HCT116 (cell line): ENCODE measurements at regions not wholly inside any gene's neighbourhood (a gene's known extent, or its start where the extent isn't known, plus 50 kb on each side); places are given as distances from the start of the nearest gene placed in this dataset.

Experiments used
- ATAC-seq: fragments of 200-7000 bp; cut with Tn5 transposase; 2 replicates; pipeline ENCODE4 v1.9.1; 2020; ENCODE audit warnings: mild to moderate bottlenecking, moderate library complexity
- BruUV-seq: library from RNA; stranded (reverse); fragments of 400-500 nt; replicated peaks from 2 replicates; lab custom pipeline; 2021; lab: Mats Ljungman, UMichigan
- CTCF ChIA-PET: fragments of 300-600 bp; sonication (Branson Sonifier 250); formaldehyde crosslinking; loops from one replicate; lab custom pipeline; 2021; ENCODE audit warnings: antibody characterized with exemption; lab: Charles Lee
- POLR2A ChIA-PET: fragments of 300-600, 350-600 bp; sonication (Branson Sonifier 250); formaldehyde crosslinking; loops from one replicate; lab custom pipeline; 2021; ENCODE audit warnings: antibody characterized with exemption; lab: Charles Lee
- RAD21 ChIA-PET, 2 experiments: fragments of 300-600 bp; sonication (Branson Sonifier 250); formaldehyde crosslinking; loops; one replicate each; lab custom pipeline; 2023; ENCODE audit warnings: low total read pairs in 2 of 2; ENCODE audit not compliant: uncharacterized antibody in 2 of 2, unreplicated experiment in 2 of 2, low non-redundant PET in 1 of 2; lab: Charles Lee
- DNase-seq: peaks from one replicate; pipeline ENCODE4 v3.0.0-alpha.2; 2010; ENCODE audit warnings: low read depth, low spot score
- H2AFZ ChIP-seq: fragments of 200-600 bp; shearing (Covaris generic), sonication (generic); 2 replicates; pipeline ENCODE4 v1.6.1; 2017; ENCODE audit warnings: low read depth, mixed run types, mixed read lengths, antibody characterized with exemption, low read length; ENCODE audit not compliant: poor library complexity, severe bottlenecking
- H3K27ac ChIP-seq: 2 replicates; pipeline ENCODE4 v1.5.1; 2012; ENCODE audit warnings: low read depth, low read length
- H3K27me3 ChIP-seq: fragments of 200-600 bp; sonication (generic); 2 replicates; pipeline ENCODE4 v1.6.1; 2016; ENCODE audit warnings: mixed run types, low read length, mixed read lengths; ENCODE audit not compliant: insufficient read depth
- H3K36me3 ChIP-seq, 2 experiments: fragments of 200-500 bp in 1 of 2; fragments of 200-600 bp in 1 of 2; sonication (Bioruptor generic) in 1 of 2; sonication (generic) in 1 of 2; 2 replicates each; pipeline versions ENCODE4 v1.5.1 to v1.6.1; 2014 to 2016; ENCODE audit warnings: low read length in 2 of 2, inconsistent platforms in 1 of 2, mixed read lengths in 1 of 2, mixed run types in 1 of 2; ENCODE audit not compliant: insufficient read depth in 2 of 2, control insufficient read depth in 1 of 2
- H3K4me1 ChIP-seq, 2 experiments: fragments of 200-600 bp in 1 of 2; sonication (generic) in 1 of 2; 2 replicates each; pipeline versions ENCODE4 v1.5.1 to v1.6.1; 2012 to 2017; ENCODE audit warnings: low read length in 2 of 2, inconsistent platforms in 1 of 2, mild to moderate bottlenecking in 1 of 2, mixed read lengths in 1 of 2, mixed run types in 1 of 2, moderate library complexity in 1 of 2; ENCODE audit not compliant: insufficient read depth in 2 of 2, control insufficient read depth in 1 of 2
- H3K4me2 ChIP-seq: fragments of 200-600 bp; sonication (generic); 2 replicates; pipeline ENCODE4 v1.6.1; 2017; ENCODE audit warnings: mixed run types, low read length, mixed read lengths
- H3K4me3 ChIP-seq, 2 experiments: fragments of 200-600 bp in 1 of 2; sonication (generic) in 1 of 2; replicated peaks in 1 of 2; 2 replicates each; pipeline ENCODE4 v1.5.1; 2011 to 2016; ENCODE audit warnings: low read length in 2 of 2, control low read depth in 1 of 2, low read depth in 1 of 2, mild to moderate bottlenecking in 1 of 2, mixed read lengths in 1 of 2, mixed run types in 1 of 2
- H3K79me2 ChIP-seq: fragments of 200-600 bp; sonication (generic); 2 replicates; pipeline ENCODE4 v1.6.1; 2017; ENCODE audit warnings: mild to moderate bottlenecking, mixed run types, low read length, moderate library complexity, mixed read lengths; ENCODE audit not compliant: insufficient read depth
- H3K9ac ChIP-seq: fragments of 200-600 bp; sonication (generic); 2 replicates; pipeline ENCODE4 v1.6.1; 2016; ENCODE audit warnings: low read length, mixed read lengths
- H3K9me2 ChIP-seq: fragments of 200-600 bp; sonication (generic), shearing (Covaris generic); 2 replicates; pipeline ENCODE4 v1.6.1; 2017; ENCODE audit warnings: mixed run types, mild to moderate bottlenecking, moderate library complexity; ENCODE audit not compliant: insufficient read depth
- H3K9me3 ChIP-seq, 2 experiments: fragments of 200-500 bp in 1 of 2; fragments of 200-600 bp in 1 of 2; sonication (Bioruptor generic) in 1 of 2; sonication (generic) in 1 of 2; 2 replicates each; pipeline ENCODE4 v1.6.1; 2014 to 2017; ENCODE audit warnings: low read length in 2 of 2, mixed read lengths in 2 of 2, inconsistent platforms in 1 of 2, low read depth in 1 of 2, mild to moderate bottlenecking in 1 of 2, mixed run types in 1 of 2, moderate library complexity in 1 of 2; ENCODE audit not compliant: control insufficient read depth in 1 of 2, insufficient read depth in 1 of 2
- H4K20me1 ChIP-seq: fragments of 200-600 bp; sonication (generic), shearing (Covaris generic); 2 replicates; pipeline ENCODE4 v1.6.1; 2017; ENCODE audit warnings: mixed run types, mild to moderate bottlenecking, moderate library complexity; ENCODE audit not compliant: insufficient read depth
- ATF3 ChIP-seq: IDR thresholded peaks from 2 replicates; pipeline ENCODE4 v1.6.1; 2012
- CTCF ChIP-seq, 3 experiments: fragments of 200-600 bp in 1 of 3; sonication (generic) in 1 of 3; IDR thresholded peaks in 2 of 3; conservative IDR thresholded peaks in 1 of 3; 2 replicates each; pipeline ENCODE4 v1.5.1; 2012 to 2017; ENCODE audit warnings: low read depth in 2 of 3, low read length in 2 of 3, antibody characterized with exemption in 1 of 3, borderline replicate concordance in 1 of 3, control low read depth in 1 of 3, mild to moderate bottlenecking in 1 of 3, mixed read lengths in 1 of 3, mixed run types in 1 of 3, moderate library complexity in 1 of 3; ENCODE audit not compliant: insufficient read depth in 1 of 3
- EGR1 ChIP-seq: IDR thresholded peaks from 2 replicates; pipeline ENCODE4 v1.6.1; 2012; ENCODE audit warnings: low read depth
- ELF1 ChIP-seq: IDR thresholded peaks from 2 replicates; pipeline ENCODE4 v1.6.1; 2012; ENCODE audit warnings: low read depth, borderline replicate concordance
- JUND ChIP-seq: IDR thresholded peaks from 2 replicates; pipeline ENCODE4 v1.6.1; 2012
- MAX ChIP-seq: IDR thresholded peaks from 2 replicates; pipeline ENCODE4 v1.6.1; 2012
- REST ChIP-seq: IDR thresholded peaks from 2 replicates; pipeline ENCODE4 v1.6.1; 2012; ENCODE audit warnings: low read depth
- SRF ChIP-seq: IDR thresholded peaks from 2 replicates; pipeline ENCODE4 v1.6.1; 2012; ENCODE audit warnings: low read depth
- TCF7L2 ChIP-seq: IDR thresholded peaks from 2 replicates; pipeline ENCODE4 v1.7.0; 2011; ENCODE audit warnings: borderline replicate concordance, inconsistent platforms; ENCODE audit not compliant: insufficient read depth, insufficient read length; ENCODE audit errors: extremely low read depth
- YY1 ChIP-seq: IDR thresholded peaks from 2 replicates; pipeline ENCODE4 v1.6.1; 2011; ENCODE audit warnings: low read length, low read depth, moderate library complexity, mild to moderate bottlenecking; ENCODE audit not compliant: insufficient replicate concordance; ENCODE audit errors: extremely low read depth
- ZBTB33 ChIP-seq: IDR thresholded peaks from 2 replicates; pipeline ENCODE4 v1.6.1; 2011; ENCODE audit warnings: mild to moderate bottlenecking, low read length, moderate library complexity; ENCODE audit not compliant: insufficient replicate concordance; ENCODE audit errors: extremely low read depth
- ZFX ChIP-seq: fragments of 450-650 bp; IDR thresholded peaks from 2 replicates; pipeline ENCODE4 v1.6.1; 2017
- intact Hi-C: fragments of 100-400 bp; cut with micrococcal nuclease; formaldehyde crosslinking; loops from 2 replicates; pipeline ENCODE4 v1.10.0; 2022

- Histone ChIP-seq H3K4me2 (no peak overlapping the region), H3K27ac (no peak overlapping the region), H4K20me1 (no peaks in the 10 kb centered on the region), H2AFZ (no peak overlapping the region), H3K36me3 (no peaks in the 10 kb centered on the region), H3K4me3 (no peak overlapping the region), H3K79me2 (no peaks in the 10 kb centered on the region), H3K4me1 (no peaks in the 10 kb centered on the region), H3K27me3 (no peaks in the 10 kb centered on the region), H3K9me2 (no peaks in the 10 kb centered on the region), H3K9ac (no peak overlapping the region), H3K9me3 (no peaks in the 10 kb centered on the region)
- no TSS peak for BruUV-seq
- ATAC-seq, result no peak
- ChIA-PET CTCF (no interaction called here), POLR2A (no interaction called here), RAD21 (no interaction called here)
- no peak for DNase-seq
- no peak for TF ChIP-seq TCF7L2
- TF ChIP-seq ATF3, result no peak
- no peak for TF ChIP-seq SRF
- TF ChIP-seq ZFX, result no peak
- TF ChIP-seq CTCF (IDR thresholded peaks at IDR 0.05 in 2 of 3, conservative IDR thresholded peaks at IDR 0.05 in 1 of 3; ENCODE audit: borderline replicate concordance in 1 of 3, insufficient read depth in 1 of 3, low read depth in 2 of 3, low read length in 2 of 3), result no peak
- no peak for TF ChIP-seq EGR1
- intact Hi-C loops, result no loop called here
These were observed 1213.3 kb downstream of the C4orf33 start for GRCh38 chr4:130309221-130309620.

GRCh38 chr4:130322439-130322838 lies 1226.5 kb downstream of the C4orf33 start:
- BruUV-seq, result no TSS peak
- Histone ChIP-seq H3K9ac (no peak overlapping the region), H3K4me3 (no peak overlapping the region), H4K20me1 (no peaks in the 10 kb centered on the region), H3K27ac (no peak overlapping the region), H2AFZ (no peak overlapping the region), H3K4me2 (no peak overlapping the region), H3K27me3 (no peaks in the 10 kb centered on the region), H3K36me3 (no peaks in the 10 kb centered on the region), H3K4me1 (no peaks in the 10 kb centered on the region), H3K9me3 (no peaks in the 10 kb centered on the region), H3K9me2 (no peaks in the 10 kb centered on the region), H3K79me2 (no peaks in the 10 kb centered on the region)
- RAD21 ChIA-PET, result no interaction called here
- DNase-seq, result no peak
- ATAC-seq, result no peak
- POLR2A ChIA-PET, result no interaction called here
- intact Hi-C loops, result no loop called here
- CTCF ChIA-PET, result no interaction called here
- no peak for TF ChIP-seq MAX
- no peak for TF ChIP-seq ZFX
- no peak for TF ChIP-seq REST
- no peak for TF ChIP-seq JUND
- no peak for TF ChIP-seq ELF1
- TF ChIP-seq TCF7L2, result no peak
- TF ChIP-seq ZBTB33, result no peak
- no peak for TF ChIP-seq YY1
- TF ChIP-seq EGR1, result no peak
